GM21737 (cell line): ENCODE measurements at regions not wholly inside any gene's neighbourhood (a gene's known extent, or its start where the extent isn't known, plus 50 kb on each side); places are given as distances from the start of the nearest gene placed in this dataset.

Experiments used
- ATAC-seq: cut with Tn5 transposase; IDR thresholded peaks from one replicate; pipeline ENCODE4 v1.9.1; 2021; ENCODE audit warnings: mild to moderate bottlenecking, moderate library complexity; ENCODE audit not compliant: unreplicated experiment

- ATAC-seq: no peak
Observed at GRCh38 chr4:156656896-156657295, 314.7 kb downstream of the PDGFC start.

GRCh38 chr4:156654410-156654809, 317.2 kb downstream of the PDGFC start:
- no peak for ATAC-seq

DNA sequence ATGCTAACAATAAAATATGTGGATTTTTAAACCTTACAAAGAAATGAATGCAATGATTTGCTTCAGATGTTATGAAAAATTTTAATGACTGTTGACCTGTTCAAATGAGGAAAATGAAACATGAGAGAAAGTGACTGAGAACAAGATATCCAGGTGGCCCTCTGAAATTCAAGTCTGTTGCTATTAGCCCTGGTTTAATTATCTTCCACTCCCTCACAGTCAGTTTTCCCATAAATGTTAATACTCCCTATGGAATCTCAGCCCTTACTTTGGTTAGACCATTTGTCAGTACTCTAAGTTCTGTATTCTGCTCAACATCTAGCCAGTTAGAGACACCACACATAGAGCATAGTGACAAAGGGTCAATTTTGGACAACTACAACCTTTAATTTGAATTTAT, 327.8 kb downstream of the PDGFC start:
- no peak for ATAC-seq

GRCh38 chr4:156642161-156642560, 329.4 kb downstream of the PDGFC start:
- ATAC-seq: no peak

DNA sequence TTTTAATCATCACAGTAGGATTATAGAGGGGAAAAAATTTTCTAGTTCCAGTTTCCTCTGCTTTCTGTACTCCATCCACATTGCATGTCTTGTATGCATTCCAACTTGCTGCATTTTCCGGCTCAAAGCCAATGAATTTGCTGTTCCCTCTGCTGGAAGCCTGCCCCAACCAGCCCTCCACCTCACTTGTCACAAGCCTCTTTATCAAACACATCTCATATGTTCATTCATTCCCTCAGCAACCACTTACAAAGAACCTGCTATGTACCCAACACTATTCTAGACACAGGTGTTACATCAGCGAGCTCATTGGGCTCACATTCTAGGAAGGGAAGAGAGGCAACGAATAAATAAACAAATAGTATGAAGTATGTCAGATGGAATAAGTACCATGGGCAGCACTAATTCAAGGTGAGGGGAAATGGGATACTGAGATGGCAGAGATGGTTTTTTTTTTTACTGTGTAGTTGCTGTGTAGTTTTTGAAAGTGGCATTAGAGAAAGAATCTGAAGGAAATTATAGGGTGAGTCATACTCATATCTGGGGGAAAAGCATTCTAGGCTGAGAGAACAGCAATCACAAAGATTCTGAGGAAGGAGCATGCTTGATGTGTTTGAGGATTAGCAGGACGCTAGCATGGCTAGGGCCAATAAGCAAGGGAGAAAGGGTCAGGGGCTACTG, 332.5 kb downstream of the PDGFC start:
- ATAC-seq: no peak

- no peak for ATAC-seq
Observed at GRCh38 chr4:156638334-156638733, 333.3 kb downstream of the PDGFC start.

GRCh38 chr4:156636381-156636780, 335.2 kb downstream of the PDGFC start:
- no peak for ATAC-seq

GRCh38 chr4:156635051-156635450, 336.5 kb downstream of the PDGFC start:
- no peak for ATAC-seq

DNA sequence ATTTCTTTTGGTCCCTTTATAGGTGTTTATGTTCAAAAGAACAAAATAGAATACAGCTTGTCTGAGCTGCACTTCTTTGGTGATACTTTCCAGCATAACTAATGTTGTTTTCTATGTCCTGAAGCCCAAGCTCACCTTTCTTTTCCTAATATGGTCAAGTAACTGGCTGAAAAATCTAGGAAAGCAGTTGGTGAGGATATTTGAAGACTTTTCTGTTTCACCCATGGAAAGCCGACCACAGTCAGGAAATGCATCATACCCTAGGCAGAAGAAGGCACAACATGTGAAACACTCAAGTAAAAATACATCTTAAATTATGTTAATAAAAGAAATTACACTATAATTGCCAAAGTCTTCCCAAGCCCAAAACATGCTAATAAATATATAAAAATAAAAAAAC, 337.0 kb downstream of the PDGFC start:
- ATAC-seq: no peak

GRCh38 chr4:156633847-156634246, 337.8 kb downstream of the PDGFC start:
- no peak for ATAC-seq

DNA sequence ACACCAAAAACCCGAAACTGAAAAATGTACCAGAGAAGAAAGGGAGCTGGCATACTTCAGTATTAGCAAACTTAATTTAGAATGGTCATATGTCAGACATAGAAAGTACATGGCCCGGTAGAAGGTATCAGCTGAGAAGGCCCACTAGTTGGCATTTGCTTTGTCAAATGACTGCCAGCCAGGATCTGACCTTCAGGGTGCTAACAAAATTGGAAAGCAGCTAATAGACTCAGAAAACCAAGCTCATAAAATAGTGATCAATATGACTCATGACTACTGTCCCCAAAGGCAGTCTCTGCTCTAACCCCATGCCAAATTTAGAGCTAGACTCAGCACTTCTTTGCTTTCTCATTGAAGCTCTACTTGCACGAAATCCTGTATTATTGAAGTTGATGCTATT, 342.7 kb downstream of the PDGFC start:
- ATAC-seq: no peak

DNA sequence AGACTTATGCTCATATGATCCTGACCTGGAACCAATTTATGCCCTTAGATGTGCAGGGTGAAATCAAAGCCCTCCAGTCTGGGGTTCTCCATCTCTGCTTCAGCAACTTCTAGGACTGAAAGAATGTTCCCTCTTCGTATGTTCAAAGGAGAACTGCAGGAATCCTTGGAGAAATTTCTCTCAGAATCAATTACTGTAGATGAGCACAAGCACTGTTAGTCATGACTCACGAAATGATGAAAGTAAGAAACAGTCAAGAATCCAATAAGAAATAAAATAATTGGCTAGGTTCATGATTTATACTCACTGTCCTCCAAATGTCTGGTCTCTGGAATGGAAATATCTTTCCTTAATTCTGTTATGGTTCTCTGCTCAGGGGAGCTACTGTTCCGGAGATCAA, 348.2 kb downstream of the PDGFC start:
- no peak for ATAC-seq

DNA sequence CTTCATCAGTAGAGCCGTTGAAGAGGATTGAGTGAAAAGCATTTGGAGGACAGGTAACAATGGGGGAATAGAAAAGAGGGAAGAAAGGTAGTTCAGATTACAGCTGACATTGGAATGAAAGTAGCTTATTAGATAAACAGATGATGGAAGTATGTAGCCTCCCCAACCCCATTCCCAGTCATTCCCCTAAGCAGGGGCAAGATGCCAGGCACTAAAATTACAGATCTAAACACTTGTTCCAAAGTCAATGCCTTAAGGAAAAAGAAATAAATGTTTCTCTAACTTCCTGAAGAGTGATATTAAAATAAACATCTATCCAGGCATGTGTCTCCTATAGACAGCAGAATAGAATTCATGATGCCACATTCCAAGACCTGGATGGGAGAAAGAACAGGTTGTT, 350.8 kb downstream of the PDGFC start:
- no peak for ATAC-seq

DNA sequence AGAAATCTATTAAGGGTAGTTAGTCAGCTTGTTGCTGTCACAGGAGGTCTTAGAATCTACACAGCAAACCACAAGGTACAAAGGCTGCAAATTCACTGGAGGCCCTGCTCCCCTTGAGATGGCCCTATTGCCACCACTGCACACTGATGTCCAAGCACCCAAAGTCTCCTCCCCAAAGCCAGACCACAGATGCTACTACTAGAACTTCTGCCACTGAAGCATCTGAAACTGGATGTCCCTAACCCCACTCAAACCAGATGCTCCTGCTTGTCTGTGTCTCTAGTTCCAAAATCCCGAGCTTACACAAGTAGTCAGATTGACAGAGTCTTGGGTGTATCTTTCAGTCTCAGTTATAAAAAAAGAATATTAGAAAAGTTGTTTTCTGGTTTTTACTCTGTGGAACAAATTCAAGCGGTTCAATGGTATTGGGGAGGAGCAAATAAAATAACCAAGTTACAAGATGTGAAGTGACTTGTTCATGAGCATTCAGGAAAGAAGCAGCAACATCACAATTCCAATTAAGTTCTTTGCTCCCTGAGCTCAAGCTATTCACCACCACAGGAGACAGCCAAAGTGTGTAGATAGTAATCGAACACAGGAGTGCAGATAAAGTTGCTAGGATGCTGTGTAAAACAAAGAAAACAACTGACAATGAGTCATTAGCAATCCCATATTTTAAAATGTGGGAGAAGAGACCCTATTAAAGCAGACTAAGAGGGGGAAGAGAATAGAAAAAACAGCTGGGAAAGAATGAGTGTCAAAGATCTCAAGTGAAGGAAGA, 352.3 kb downstream of the PDGFC start:
- ATAC-seq: no peak

DNA sequence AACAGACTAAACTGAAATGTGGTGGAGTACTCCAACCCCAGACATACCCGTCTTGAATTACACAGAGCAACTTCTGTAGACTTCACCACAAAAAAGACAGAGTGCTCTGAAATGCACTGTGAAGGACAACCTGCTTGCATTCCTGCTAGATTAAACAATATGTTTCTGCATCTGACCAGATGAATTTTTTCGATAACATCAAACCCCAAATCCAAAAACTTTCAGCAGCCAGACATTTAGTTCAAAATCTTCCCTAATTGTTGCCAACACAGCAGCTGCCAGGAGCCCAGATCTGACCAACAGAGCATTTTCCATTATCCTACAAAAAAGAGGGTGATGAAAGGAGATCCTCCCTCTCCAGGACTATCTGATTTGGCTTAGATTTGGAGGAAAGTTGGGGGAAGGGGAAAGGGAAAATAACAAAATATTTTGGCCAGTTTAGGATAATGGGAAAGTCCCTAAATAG, 356.5 kb downstream of the PDGFC start:
- ATAC-seq: no peak

DNA sequence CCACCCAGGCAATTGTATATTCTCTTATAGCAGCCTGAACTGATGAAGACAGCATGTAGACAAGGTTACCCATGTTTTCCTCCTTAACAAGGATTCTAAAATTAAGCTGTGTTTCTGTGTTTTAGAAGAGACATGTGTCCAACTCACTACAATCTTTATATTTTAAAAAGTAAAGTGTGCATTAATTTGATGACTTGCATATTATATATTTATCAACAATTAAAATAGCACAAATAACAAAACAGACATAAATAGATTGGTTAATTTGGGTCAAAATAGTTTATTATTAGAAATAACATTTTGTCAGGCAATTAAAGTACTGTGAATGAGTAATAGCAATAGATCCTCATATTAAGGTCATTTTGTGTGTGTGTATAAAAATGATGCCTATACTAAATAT, 357.1 kb downstream of the PDGFC start:
- no peak for ATAC-seq

DNA sequence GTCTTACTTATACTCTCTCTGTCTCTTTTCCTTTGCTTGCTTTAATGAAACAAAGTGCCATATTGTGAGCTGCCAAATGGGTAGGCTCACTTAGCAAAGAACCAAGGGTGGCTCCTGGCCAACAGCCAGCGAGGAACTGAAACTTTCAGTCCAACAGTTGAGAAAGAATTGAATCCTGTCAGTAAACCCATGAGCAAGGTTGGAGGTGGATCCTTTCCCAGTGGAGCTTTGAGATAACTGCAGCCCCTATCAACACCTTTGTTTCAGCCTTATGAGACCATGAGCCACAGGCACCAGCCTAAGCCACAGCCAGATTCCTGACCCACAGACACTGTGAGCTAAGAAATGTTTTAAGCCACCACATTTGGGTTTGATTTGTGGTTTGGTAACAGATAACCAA, 362.2 kb downstream of the PDGFC start:
- ATAC-seq: no peak

GRCh38 chr4:156608651-156609050, 362.9 kb downstream of the PDGFC start:
- no peak for ATAC-seq

DNA sequence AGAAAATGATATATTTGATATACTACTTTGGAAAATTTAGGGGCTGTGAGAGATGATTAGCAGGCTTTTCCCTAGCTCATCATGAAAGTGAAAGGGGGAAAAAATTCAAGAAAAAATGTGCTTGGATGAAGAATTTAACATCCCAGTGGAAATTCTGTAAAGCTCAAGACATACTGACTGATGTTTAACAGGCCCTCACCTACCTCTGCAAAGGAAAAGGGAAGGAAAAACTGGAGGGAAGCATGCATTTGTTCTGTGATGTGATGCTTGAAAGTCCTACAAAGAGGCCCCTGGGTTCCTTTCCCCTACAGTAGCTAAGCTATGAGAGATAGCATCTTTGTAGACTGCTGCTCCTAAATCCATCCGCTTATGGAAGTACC, 364.1 kb downstream of the PDGFC start:
- no peak for ATAC-seq

DNA sequence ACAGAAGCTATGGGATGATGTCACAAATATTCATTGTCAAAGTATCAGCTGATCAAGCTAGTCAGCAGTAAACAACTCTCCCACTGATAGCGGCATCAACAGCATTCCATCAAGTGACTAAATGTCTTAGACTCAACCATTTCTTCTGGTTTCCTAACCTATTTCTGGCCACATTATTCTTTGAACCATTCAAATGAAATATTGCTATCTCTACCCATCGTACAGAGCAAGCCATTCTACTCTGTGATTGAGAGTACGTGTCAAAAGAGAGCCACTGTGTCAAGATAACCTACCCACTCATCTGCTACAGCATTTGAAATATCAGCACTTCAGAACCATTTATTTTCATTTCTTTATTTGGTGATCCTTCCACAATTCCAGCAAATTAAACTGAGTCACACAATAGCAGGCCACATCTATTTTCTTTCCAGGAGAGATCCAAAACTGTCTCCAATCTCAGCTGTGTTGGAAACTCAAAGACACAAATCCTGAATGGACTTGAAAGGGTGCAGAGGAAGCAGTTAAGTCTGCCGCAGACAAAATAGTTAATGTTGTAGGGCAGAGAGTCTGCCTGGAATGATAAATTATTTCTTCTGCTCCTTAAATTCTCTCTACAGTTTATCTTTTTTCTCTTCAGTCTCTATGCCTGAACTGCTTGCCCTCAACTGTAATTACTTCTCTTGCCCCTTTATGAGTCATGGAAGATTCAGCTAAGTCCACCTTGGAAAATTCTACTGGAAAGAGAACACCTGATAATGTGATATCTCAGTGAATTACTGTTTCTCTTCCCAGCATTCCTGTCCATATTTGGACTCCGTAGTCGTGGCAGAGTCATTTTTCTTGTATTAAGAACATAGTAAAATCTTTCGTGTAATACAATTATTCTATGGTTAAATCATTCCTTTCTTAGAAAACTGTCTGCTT, 364.8 kb downstream of the PDGFC start:
- ATAC-seq: no peak

GRCh38 chr4:156598138-156598681, 373.4 kb downstream of the PDGFC start:
- ATAC-seq: no peak
